ENCODE measurements at regions not wholly inside any gene's neighbourhood (a gene's known extent, or its start where the extent isn't known, plus 50 kb on each side); places are given as distances from the start of the nearest gene placed in this dataset.
"Not testable (repeated sequence)": the region's sequence is repeated elsewhere in the genome, so short reads cannot be mapped to it uniquely, and the experiment has no call there.

GRCh38 chr18:14190776-14191442 lies 58.7 kb upstream of the ZNF519 start:
- not testable (repeated sequence) for TF ChIP-seq CTCF, POLR2A (IDR thresholded peaks at IDR 0.05)
